ENCODE measurements at regions not wholly inside any gene's neighbourhood (a gene's known extent, or its start where the extent isn't known, plus 50 kb on each side); places are given as distances from the start of the nearest gene placed in this dataset.
"Not testable (repeated sequence)": the region's sequence is repeated elsewhere in the genome, so short reads cannot be mapped to it uniquely, and the experiment has no call there.

DNA sequence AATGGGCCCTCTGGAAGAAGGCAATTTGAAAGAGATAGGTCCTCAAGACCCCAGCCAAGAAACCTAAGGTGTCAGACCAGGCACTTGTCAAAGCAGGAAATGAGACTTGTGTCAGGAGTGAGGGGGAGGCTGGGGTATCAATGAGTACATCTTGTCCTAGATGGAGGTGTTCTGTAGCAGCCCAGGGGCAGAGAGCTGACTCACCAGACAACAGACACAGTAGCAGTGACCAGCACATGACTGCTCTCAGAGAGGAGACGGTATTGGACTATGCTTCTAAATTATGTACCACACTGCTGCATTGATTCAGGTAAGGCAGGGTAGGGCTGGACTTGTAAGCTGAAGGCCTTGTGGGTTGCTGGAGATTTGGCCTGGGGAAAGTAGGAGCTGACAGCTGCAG, 551.2 kb upstream of the KLF4 start:
- DNase-seq (ENCODE audit: low spot score): no peak

DNA sequence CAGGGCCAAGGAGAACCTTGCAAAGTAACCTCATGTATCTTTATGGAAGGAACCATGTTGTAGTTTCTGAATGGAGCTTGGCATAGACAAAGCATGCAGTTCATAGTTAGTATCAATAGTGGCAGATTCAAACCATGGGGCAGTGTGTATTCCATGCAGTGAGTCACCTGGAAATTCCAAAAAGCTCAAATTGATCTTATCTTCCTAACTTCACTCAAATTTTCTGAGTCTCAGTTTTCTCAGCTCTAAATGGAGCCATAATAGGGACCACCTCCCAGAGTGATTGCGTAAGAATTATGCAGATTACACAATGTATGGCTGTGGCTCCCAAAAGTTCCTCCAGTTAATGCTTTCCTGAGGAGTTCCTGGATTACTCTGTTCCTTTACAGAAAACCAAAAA, 549.9 kb upstream of the KLF4 start:
- DNase-seq (ENCODE audit: low spot score): no peak

DNA sequence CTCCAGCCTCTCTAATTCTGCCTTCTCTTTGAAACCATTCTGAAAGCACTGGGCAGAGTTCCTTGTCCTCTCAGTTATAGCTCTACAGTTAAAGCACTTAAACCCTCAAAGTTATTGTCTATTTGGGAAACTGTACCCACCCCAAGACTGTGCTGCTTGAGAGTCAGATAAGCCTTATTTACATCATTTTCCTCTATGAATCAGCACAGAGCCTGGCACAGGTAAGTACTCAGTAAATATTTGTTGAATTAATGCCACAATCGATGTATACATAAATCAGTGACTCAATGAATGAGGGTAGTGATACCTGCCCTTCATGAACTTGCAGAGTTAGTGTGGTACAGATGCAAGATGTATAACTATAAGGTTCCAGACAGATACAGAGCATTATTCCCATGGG, 549.4 kb upstream of the KLF4 start:
- no peak for DNase-seq (ENCODE audit: low spot score)

DNA sequence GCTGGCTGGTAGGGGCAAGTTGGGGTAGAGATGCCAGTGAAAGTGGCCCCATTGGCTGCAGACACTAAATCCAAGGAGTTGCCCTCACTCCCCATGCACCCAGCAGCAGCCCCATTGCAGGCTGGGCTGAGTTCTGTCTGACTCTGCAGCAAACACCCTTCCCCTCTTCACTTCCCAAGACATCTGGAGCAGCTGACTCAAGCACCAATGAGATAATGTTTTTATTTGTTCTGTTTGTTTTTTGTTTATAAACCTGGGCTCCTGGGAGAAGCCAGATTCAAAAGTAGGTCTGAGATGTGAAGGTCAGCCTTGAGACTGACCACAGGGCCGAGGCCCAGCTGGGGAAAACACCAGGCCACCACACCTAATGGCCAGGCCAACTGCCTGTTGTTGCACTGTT, 545.9 kb upstream of the KLF4 start:
- no peak for DNase-seq (ENCODE audit: low spot score)

DNA sequence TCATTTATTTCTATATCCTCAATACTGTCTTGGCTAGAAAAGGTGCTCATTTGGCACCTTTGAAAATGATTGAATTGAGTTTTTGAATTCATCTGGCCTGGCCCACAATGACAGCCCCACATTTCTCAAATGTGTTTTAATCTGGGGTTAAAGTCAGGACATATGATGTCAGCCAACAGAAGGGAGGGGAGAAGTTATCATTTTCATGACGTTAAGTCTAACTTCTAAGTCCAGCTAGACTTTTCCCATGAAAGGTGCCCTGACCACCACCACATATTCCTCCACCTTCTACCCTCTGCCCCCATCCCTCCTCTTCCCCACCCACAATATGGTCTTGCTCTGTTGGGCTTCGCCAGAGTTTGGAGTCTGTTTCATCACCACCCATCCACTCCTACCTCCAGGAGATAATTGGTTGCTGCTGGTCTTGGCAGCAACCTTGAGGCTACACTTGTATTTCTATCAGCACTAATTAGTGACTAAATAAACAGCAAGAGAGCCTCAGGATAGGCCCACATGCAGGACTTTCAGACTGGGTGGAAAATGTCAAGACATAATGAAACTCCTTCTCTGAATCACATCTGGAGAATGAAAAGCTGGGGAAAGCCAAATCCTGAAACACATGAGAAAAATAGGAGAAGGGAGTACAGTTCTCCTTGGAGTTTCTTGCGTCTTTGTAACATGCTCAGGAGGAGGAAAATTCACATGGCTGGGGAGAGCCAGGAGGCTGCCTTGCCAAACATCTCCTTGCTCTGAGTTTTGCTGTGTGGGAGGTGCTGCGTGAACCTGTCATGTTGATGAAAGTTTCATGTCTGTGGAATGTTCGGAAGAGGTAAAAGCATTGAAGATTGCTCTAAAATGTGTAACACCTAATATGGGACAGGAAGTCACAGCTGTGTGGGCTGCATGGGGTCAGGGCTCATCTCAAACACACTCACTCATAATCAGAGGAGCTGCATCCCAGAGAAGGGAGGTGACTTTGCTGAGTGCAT, 544.7 kb upstream of the KLF4 start:
- DNase-seq (ENCODE audit: low spot score): no peak

DNA sequence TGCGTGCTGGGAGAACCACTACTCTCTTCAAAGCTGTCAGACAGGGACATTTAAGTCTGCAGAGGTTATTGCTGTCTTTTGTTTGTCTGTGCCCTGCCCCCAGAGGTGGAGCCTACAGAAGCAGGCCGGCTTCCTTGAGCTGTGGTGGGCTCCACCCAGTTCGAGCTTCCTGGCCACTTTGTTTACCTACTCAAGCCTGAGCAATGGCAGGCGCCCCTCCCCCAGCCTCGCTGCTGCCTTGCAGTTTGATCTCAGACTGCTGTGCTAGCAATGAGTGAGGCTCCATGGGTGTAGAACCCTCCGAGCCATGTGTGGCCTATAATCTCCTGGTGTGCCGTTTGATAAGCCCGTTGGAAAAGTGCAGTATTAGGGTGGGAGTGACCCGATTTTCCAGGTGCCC, 542.5 kb upstream of the KLF4 start:
- DNase-seq (ENCODE audit: low spot score): not testable (repeated sequence)

DNA sequence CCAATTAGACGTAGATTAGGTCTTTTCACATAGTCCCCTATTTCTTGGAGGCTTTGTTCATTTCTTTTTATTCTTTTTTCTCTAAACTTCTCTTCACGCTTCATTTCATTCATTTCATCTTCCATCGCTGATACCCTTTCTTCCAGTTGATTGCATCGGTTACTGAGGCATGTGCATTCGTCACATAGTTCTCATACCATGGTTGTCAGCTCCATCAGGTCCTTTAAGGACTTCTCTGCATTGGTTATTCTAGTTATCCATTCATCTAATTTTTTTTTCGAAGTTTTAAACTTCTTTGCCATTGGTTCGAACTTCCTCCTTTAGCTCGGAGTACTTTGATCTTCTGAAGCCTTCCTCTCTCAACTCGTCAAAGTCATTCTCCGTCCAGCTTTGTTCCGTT, 541.7 kb upstream of the KLF4 start:
- DNase-seq (ENCODE audit: low spot score): not testable (repeated sequence)

DNA sequence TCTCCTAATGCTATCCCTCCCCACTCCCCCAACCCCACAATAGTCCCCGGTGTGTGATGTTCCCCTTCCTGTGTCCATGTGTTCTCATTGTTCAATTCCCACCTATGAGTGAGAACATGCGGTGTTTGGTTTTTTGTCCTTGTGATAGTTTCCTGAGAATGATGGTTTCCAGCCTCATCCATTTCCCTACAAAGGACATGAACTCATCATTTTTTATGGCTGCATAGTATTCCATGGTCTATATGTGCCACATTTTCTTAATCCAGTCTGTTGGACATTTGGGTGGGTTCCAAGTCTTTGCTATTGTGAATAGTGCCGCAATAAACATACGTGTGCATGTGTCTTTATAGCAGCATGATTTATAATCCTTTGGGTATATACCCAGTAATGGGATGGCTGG, 537.1 kb upstream of the KLF4 start:
- DNase-seq (ENCODE audit: low spot score): not testable (repeated sequence)

DNA sequence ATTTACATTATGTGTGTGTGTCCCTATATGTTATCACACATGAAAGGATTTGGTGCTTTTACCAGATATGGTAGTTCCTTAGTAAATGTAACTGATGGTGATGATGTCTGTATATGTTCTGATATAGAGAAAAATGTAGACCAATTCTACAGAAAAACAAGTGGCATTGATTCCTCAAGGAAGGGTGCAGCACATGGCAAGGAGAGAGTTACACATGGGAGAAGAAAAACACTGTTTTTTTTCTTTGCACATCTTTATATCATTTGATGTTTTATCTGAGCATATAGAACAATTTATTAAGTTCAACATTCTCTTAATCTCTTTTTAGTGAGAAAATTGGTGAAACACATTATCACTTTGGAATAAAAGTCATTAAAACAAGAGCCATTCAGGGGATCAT, 535.0 kb upstream of the KLF4 start:
- no peak for DNase-seq (ENCODE audit: low spot score)

DNA sequence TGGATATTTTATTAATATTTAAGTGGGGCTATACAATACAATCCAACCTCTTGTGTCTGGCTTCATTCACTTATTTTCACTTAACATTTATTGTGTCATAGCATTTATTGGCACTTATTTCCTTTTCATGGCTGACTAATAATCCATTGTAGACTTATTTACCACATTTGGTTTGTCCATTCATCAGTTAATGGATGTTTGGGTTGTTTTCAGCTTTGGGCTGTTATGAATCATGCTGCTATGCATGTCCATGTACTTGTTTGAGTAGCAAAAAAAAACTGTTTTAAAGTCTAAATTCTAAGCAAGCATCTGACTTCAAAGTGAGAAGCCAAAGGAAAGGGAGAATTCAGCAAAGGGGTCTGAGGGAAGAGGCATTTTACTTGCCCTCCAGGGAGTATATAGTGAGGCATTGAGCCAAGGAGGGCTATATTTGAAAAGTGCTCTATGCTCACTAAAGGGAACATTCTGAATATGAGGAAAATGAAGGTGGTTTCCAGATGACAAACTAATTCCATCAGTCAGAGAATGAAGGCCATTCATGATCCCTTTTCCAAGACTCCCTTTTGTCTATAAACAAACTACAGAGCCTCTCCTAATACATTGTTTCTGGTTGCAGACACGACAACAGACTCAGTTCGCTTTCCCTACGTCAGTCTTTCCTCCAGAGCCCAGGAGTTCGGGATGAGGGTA, 532.8 kb upstream of the KLF4 start:
- no peak for DNase-seq (ENCODE audit: low spot score)

DNA sequence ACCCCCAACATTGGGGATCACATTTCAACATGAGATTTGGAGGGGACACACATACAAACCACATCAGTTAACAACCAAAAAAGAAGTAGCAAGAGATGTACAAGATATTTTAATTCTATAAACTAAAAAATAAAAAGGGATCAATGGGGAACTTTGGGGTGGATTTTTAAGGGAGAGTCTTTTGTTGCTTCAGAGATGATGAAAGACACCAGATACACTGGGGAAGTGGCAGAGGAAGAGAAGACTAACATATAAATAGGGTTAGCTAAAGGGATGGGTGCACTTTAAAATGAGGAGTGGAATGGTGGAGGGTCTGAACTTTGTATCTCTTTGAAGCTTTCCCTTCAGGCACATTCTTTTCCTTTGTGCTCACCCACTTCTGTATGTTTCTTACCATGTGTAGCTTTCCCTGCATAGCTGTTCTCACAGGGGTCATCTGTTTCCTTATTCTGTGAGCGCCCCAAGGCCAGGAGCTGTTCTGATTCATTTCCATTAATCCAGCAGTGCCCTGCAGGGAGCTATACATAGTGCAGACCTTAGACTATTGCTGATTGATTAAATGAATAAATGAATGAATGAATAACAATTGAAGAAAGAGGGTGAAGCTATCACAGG, 531.6 kb upstream of the KLF4 start:
- no peak for DNase-seq (ENCODE audit: low spot score)

DNA sequence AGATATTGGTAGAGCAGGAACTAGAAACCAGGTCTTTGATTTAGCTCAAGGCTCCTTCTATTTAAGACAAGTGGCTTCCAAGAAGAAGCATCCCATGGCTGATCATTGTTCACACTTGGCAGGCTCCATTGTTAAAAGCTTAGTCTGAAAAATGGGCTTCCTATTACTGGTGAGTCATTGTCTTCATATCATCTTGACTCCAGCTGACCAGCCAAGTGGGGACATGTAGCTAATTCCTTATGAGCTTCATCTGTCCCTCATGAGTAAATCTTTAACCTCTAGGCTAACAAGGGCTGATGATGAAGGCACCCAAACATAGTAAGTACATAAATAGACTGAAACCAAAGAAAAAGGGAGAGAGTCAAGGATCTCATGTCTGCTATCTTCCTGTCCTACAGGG, 530.3 kb upstream of the KLF4 start:
- no peak for DNase-seq (ENCODE audit: low spot score)

DNA sequence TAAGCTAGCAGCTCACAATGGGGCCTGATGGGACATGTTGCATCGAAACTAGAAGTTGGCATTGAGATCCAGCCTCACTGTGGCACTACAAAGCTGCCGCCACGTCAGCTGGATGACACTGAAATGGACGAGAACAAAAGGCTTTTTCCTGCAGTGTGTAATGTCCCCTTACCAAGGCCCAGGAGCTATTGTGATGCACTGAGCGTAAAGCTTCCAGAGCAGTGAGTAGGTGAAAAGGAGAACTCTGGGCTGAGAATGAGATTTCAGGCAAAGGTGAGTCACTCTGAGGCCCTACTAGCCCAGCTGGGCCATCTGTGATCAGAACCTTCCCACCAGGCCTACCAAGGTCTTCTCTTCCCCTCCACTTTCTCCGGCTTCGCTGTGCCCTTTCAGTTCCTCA, 528.1 kb upstream of the KLF4 start:
- no peak for DNase-seq (ENCODE audit: low spot score)

DNA sequence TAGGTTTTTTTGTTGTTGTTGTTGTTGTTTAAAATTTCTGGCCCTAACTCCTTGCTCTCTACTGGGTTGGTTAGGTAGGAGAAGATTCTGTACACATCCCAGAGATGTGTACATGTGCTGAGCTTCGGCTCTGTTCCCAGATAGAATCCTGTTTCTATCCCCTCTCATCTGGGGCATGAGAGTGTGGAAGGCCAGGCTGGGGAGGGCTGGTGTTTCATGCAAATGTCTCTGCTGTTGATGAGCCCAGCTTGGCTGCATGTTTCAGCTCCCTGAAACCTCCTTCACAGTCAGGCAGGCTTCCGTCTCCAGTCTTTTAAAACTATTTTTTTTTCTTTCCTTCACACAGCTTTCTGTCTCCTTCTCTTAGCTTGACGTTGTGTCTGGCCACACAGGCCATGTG, 526.9 kb upstream of the KLF4 start:
- DNase-seq (ENCODE audit: low spot score): no peak

DNA sequence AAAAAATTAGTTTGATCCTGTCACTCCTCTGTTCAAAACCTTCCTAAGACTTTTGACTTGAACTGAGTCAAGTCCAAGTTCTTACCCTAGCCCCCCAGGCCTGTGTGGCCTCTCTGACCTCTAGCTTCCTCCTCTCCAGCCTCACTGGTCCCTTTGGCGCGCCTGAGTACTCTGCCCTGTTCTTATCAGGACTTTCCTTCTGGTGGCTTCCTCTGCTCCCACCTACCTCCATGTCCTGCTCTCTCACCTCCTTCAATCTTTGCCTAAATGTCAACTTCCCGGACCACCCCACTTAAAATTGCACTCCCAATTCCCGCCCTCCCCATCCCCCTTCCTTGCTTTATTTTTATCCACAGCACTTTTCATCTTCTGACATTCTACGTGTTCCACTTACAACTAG, 526.1 kb upstream of the KLF4 start:
- DNase-seq (ENCODE audit: low spot score): no peak

DNA sequence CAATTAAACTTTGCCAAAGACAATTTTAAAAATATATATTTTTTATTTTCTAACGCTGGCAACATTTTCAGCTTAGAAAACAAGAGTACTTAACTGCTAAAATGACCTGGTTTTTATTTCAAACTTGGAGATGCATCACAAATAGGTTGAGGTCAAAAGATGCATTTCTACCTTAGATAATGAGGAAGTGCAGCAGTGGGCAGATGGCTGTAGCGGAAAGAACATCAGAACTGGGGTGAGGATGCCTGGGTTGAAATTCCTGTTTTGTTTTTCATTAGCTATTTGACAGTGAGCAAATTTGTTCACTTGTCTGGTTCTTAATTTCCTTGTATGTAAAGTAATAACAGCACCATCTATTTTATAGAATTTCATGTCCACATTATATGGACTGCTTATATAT, 524.8 kb upstream of the KLF4 start:
- no peak for DNase-seq (ENCODE audit: low spot score)

DNA sequence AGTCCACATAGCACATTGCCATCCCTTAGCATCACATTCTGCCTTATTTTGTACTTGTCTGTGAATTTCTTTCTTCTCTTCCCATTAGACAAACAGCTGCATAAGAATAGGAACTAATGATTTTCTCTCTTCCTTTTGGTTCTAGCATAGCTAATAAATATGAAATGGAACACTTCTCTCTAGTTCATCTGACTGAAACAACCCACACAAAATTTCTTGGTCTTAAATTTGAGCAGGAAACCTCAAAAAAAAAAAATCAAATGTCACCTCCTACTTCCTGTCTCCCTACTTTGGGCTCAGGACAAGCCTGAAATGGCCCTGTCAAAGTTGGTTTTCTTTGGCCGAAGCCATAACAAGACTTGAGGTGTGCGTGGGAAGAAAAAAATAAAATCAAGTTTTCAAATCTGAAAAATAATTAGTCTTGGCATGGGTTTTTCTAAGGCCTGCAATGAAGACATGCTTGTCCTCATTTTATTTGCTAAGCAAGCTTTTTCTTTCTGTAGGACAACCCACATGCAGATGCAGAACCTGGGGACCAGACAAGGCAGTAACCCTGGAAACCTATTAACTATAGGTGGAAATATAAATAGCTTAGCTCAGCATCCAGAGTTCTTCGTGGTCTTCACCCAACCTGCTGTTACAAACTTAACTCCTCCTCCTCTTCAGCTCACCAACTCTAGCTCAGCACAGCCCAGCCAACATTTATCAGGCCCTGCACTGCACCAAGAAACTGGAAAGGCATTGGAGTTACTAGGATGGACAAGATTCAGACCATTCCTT, 523.5 kb upstream of the KLF4 start:
- DNase-seq (ENCODE audit: low spot score): no peak

DNA sequence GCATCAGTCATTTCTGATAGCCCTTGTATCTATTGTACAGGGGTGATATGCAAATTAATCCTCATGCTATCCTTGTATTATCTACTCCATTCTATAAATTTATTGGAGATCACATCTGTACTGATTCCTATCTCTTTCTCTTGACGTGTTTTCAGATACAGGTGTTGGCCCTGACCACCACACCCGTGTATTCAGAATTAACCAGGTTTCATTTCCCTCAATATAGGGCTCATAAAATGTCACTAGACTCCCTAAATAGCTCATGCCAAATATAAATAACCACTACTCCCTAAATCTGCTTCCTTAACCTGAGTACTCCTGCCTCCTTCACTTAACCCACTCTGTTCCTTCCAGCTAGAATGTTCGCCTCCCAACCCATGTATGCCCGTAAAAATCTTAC, 522.8 kb upstream of the KLF4 start:
- DNase-seq (ENCODE audit: low spot score): no peak

DNA sequence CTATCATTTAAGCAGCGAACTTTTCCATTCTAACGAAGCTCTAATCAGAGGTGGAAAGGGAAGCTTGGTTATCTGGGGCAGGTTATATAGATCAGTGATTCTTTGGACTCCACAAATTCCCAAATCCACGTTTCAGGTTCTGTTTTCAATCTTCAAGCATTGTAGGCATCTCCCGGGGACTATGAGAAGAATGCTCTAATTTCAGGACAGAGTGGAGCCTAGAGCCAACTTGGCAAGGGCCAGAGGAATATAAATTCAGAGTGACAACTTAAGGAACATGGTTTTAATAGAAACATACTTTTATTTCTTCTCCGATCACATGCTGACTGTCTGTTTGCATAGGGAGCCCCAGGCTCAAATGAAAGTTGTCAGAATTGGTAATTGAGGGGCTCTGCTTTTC, 514.0 kb upstream of the KLF4 start:
- no peak for DNase-seq (ENCODE audit: low spot score)

DNA sequence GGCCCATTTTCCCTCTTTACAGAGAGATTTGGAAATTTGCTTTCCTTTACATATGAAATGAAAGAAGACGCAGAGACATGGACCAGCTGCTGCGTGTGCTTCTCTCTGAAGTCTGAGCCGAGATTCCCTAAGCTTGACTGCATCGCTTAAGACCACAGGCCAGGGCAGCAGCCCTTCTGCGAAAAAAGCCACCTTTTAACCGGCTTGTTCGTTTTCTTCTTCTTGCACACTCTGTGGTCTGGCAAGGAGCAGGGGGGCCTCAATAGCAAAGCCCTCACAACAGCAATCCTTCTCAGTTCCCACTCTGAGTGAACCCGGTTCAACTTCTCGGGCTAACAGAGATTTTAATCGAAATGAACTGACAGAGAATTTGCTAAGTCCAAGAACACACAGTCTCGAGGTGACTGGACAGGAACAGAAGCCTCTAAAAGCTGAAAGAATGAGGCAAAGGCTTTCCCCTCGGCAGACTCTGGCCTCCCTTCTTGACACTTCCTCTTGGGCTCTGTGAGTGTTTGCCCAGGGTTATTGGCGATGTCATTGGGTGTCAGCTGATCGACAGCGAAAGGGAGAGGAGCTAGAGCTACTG, 512.9 kb upstream of the KLF4 start:
- no peak for DNase-seq (ENCODE audit: low spot score)

DNA sequence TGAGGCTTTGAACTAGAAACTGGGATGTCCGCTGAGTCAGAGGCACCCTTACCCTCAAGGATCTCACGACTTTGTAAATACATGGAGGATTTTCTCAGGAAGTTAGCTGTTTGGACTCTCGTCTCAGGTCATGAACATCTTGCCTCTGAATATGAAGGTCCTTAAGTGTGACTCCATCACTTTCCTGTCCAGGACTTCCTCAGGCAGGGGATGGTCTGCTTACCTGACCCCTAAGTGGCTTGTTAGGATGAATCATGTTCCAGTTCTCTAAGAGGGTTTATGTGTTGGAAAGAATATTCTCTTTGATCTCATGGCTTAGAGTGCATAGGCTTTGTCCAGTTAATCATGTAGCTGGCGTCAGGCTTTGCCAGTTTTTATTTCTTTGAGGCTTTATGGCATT, 511.7 kb upstream of the KLF4 start:
- no peak for DNase-seq (ENCODE audit: low spot score)

DNA sequence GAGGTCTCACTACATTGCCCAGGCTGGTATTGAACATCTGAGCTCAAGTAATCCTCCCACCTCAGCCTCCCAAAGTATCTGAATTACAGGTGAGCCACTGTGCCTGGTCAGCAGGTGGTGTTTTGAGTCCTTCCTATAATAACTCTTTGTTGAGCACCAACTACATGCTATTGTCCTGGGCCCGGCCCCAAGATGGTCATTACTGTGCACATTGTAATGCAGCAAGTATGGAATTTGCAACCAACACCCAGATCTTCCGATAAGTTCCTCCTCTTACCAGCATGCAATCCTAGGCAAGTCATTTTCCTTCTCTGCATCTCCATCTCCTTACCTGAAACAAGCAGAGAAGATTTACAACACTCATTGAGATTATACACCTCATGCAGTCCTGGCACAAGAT, 510.3 kb upstream of the KLF4 start:
- no peak for DNase-seq (ENCODE audit: low spot score)

Measured in iPS-NIHi11 (cell line).